Spleen (tissue), 7 donors: ENCODE measurements at regions not wholly inside any gene's neighbourhood (a gene's known extent, or its start where the extent isn't known, plus 50 kb on each side); places are given as distances from the start of the nearest gene placed in this dataset.

ENCODE experiments used
- CTCF ChIP-seq, 11 experiments: fragments of 200-600 bp in 7 of 11; fragments of 450-650 bp in 4 of 11; sonication (generic) in 4 of 11; IDR thresholded peaks in 8 of 11; conservative IDR thresholded peaks in 3 of 11; 1 replicate in 7 of 11; 2 replicates in 4 of 11; pipeline versions ENCODE4 v1.4.0 to v1.8.0; 2016 to 2021; ENCODE audit warnings: antibody characterized with exemption in 11 of 11, inconsistent platforms in 4 of 11, mild to moderate bottlenecking in 1 of 11
- POLR2A ChIP-seq, 3 donors: fragments of 450-650 bp; IDR thresholded peaks; one replicate each; pipeline ENCODE4 v1.5.1; 2017; ENCODE audit warnings: antibody characterized with exemption in 3 of 3, mild to moderate bottlenecking in 1 of 3
- POLR2AphosphoS5 ChIP-seq, 3 donors: sonication (generic); formaldehyde crosslinking; IDR thresholded peaks; one replicate each; pipeline ENCODE4 v1.5.1; 2017; ENCODE audit warnings: antibody characterized with exemption in 3 of 3
- donor health status: DM: no; HTN: no; CAD: no; lungs with moderate emphysema.
- donor health status: DM: no; HTN: no; CAD: no.
- donor health status: DM: no; HTN: no; CAD: no.

DNA sequence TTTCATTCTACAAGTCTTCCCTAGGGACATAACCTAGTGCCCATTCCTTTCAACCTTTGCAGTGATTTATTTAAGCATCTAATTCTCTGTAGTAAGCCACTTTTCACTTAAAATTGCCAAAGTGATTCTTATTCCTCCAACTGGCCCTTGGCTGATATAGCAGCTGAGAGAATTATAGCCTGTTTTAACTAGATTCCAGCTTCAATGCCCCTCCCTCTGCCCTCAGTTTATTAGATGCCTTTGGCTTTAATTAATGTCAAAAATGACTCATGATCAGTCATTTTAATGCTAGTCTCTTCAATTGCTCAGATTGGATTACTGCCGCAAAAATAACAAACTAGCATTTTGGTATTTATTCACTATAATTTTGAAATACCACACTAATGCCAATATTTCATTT lies 145.4 kb upstream of the KCTD3 start:
- TF ChIP-seq CTCF (IDR thresholded peaks at IDR 0.05 in 8 of 11, conservative IDR thresholded peaks at IDR 0.05 in 3 of 11) (no peak), POLR2A (IDR thresholded peaks at IDR 0.05) (no peak), POLR2AphosphoS5 (IDR thresholded peaks at IDR 0.05) (no peak)
